ENCODE measurements at regions not wholly inside any gene's neighbourhood (a gene's known extent, or its start where the extent isn't known, plus 50 kb on each side); places are given as distances from the start of the nearest gene placed in this dataset.

DNA sequence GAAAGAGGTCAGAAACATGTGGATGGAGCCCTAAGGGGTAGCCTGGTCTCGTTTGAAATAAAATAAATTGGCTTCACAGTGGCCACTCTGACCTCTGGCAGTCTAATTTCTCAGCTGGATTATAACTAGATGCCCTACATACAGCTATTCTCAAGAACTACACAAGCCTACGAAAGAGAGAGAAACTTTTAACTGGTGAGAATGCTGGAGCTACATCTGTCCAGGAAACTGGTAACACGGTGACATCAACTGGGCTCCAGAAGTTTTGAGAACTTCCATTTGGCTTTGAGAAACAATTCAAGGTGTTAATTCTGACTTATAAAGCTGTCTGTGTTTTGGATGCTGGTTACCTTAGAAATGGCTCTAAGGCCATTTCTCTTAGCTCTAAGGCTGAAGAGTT lies 187.3 kb upstream of the TENT5A start:
- Histone ChIP-seq H4K20me1 (ENCODE audit: control insufficient read depth, insufficient read depth, insufficient read length) (no peaks in the 10 kb centered on the region), H3K79me1 (ENCODE audit: insufficient read depth, low read depth, low read length, poor library complexity, severe bottlenecking) (no peaks in the 10 kb centered on the region), H4K8ac (replicated peaks; ENCODE audit: insufficient read length, low read depth, low read length) (no peak overlapping the region), H2BK12ac (ENCODE audit: insufficient read length, low read depth, low read length) (no peak overlapping the region), H4K5ac (ENCODE audit: insufficient read length, low read depth, low read length) (no peak overlapping the region), H3K4ac (ENCODE audit: low read depth, low read length) (no peak overlapping the region), H2BK120ac (ENCODE audit: low read depth, low read length, poor library complexity, severe bottlenecking) (no peak overlapping the region), H3K27ac (ENCODE audit: insufficient read length, low read depth, low read length) (no peak overlapping the region), H4K91ac (ENCODE audit: insufficient read length, low read depth, low read length) (no peak overlapping the region), H3K9me3 (ENCODE audit: control insufficient read depth, low read depth, low read length) (no peaks in the 10 kb centered on the region), H2BK20ac (ENCODE audit: low read depth, low read length, poor library complexity, severe bottlenecking) (no peak overlapping the region), H2AK5ac (ENCODE audit: insufficient read length, low read length) (no peak overlapping the region), H3K14ac (ENCODE audit: insufficient read depth, low read length) (no peak overlapping the region), H3K4me1 (ENCODE audit: insufficient read depth, low read length) (peaks cover 9% of the 10 kb centered on the region; the same call in 1 of the 2 replicates), H3K27me3 (ENCODE audit: insufficient read depth, low read length) (no peaks in the 10 kb centered on the region), H3K18ac (ENCODE audit: insufficient read length, low read depth, low read length) (no peak overlapping the region), H3T11ph (ENCODE audit: low read length) (no peak overlapping the region), H2BK5ac (ENCODE audit: insufficient read length, low read length) (no peak overlapping the region), H3K56ac (ENCODE audit: insufficient read length, low read depth, low read length) (no peak overlapping the region), H2BK15ac (ENCODE audit: low read depth, low read length) (no peak overlapping the region), H3K23ac (ENCODE audit: insufficient read length, low read depth, low read length) (no peak overlapping the region), H3K79me2 (ENCODE audit: insufficient read depth, low read length) (no peaks in the 10 kb centered on the region), H3K9ac (ENCODE audit: extremely low read depth, insufficient read length, low read length) (no peak overlapping the region), H3K23me2 (ENCODE audit: insufficient read length, low read depth, low read length, poor library complexity, severe bottlenecking) (no peaks in the 10 kb centered on the region), H3K4me2 (ENCODE audit: insufficient read depth, insufficient read length, low read length) (no peak overlapping the region), H2AFZ (ENCODE audit: low read length) (no peak overlapping the region)
- Mint-ChIP-seq H3K27me3 (ENCODE audit: low read depth) (no peaks in the 10 kb centered on the region), H3K9me3 (no peaks in the 10 kb centered on the region; a peak in 1 of 5 replicates), H3K27ac (peak overlapping the region in 1 of 3 experiments; percentile 36; a peak in 2 of 7 replicates), H3K4me1 (peaks cover 30 to 32% of the 10 kb centered on the region in 2 experiments), H3K4me3 (no peak overlapping the region), H3K36me3 (ENCODE audit: insufficient read depth in 1 of 3, low read depth in 3 of 3) (no peaks in the 10 kb centered on the region)
- no peak for DNase-seq
- TF ChIP-seq, protein P1, sequence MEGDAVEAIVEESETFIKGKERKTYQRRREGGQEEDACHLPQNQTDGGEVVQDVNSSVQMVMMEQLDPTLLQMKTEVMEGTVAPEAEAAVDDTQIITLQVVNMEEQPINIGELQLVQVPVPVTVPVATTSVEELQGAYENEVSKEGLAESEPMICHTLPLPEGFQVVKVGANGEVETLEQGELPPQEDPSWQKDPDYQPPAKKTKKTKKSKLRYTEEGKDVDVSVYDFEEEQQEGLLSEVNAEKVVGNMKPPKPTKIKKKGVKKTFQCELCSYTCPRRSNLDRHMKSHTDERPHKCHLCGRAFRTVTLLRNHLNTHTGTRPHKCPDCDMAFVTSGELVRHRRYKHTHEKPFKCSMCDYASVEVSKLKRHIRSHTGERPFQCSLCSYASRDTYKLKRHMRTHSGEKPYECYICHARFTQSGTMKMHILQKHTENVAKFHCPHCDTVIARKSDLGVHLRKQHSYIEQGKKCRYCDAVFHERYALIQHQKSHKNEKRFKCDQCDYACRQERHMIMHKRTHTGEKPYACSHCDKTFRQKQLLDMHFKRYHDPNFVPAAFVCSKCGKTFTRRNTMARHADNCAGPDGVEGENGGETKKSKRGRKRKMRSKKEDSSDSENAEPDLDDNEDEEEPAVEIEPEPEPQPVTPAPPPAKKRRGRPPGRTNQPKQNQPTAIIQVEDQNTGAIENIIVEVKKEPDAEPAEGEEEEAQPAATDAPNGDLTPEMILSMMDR (conservative IDR thresholded peaks at IDR 0.05), result no peak
- WGBS (ENCODE audit: extremely low coverage, insufficient read length, low lambda C conversion rate), result no CpG with 5 or more reads among the region's 3 CpGs

Data from H9 (cell line).